HEK293T (cell line): ENCODE measurements at regions not wholly inside any gene's neighbourhood (a gene's known extent, or its start where the extent isn't known, plus 50 kb on each side); places are given as distances from the start of the nearest gene placed in this dataset.

Experiments used
- HDGF ChIP-seq: fragments of 450-650 bp; IDR thresholded peaks from 2 replicates; pipeline ENCODE4 v1.6.1; 2017; ENCODE audit warnings: antibody characterized with exemption, borderline replicate concordance
- SP1 ChIP-seq: fragments of 450-650 bp; IDR thresholded peaks from 2 replicates; pipeline ENCODE4 v1.6.1; 2017
- SUZ12 ChIP-seq: fragments of 450-650 bp; IDR thresholded peaks from 2 replicates; pipeline ENCODE4 v1.6.1; 2016; ENCODE audit warnings: mild to moderate bottlenecking
- TARDBP ChIP-seq: fragments of 450-650 bp; IDR thresholded peaks from 2 replicates; pipeline ENCODE4 v1.6.1; 2016

- TF ChIP-seq SP1 (no peak), TARDBP (no peak), SUZ12 (no peak), HDGF (no peak)
Observed at GRCh38 chr5:53291528-53291927, 182.0 kb upstream of the MOCS2 start.
